ENCODE measurements at regions not wholly inside any gene's neighbourhood (a gene's known extent, or its start where the extent isn't known, plus 50 kb on each side); places are given as distances from the start of the nearest gene placed in this dataset.

- no peak for TF ChIP-seq GATA2 (IDR thresholded peaks at IDR 0.05; ENCODE audit: low read depth, low read length)
- no peak for TF ChIP-seq GATA3 (IDR thresholded peaks at IDR 0.05; ENCODE audit: low read depth, low read length)
Observed at GRCh38 chr2:156817430-156817829, 381.3 kb downstream of the GPD2 start.
